ENCODE measurements at regions not wholly inside any gene's neighbourhood (a gene's known extent, or its start where the extent isn't known, plus 50 kb on each side); places are given as distances from the start of the nearest gene placed in this dataset.

GRCh38 chr3:163779396-163780344 is 1298.6 kb downstream of the SI start:
- FAIRE-seq, result no peak
- POLR2A ChIA-PET, result no interaction called here
- no peak for ATAC-seq

GRCh38 chr3:163776743-163777142 is 1301.6 kb downstream of the SI start:
- Histone ChIP-seq H3K4me2 (no peak overlapping the region), H3K9me3 (peaks cover 4% of the 10 kb centered on the region; the same call in 1 of the 3 replicates), H3K27ac (no peak overlapping the region), H3K4me3 (no peak overlapping the region), H3K4me1 (no peaks in the 10 kb centered on the region)
- ATAC-seq (no peak), DNase-seq (ENCODE audit: low read depth in 1 of 2, low spot score in 1 of 2) (no peak), FAIRE-seq (no peak)
- no peak for TF ChIP-seq HMGXB4 (CRISPR knock-in tag; IDR thresholded peaks at IDR 0.05; ENCODE audit: borderline replicate concordance)
- TF ChIP-seq EHF (CRISPR knock-in tag; IDR thresholded peaks at IDR 0.05), result no peak
- CTCF ChIA-PET, result no interaction called here
- POLR2A ChIA-PET, result no interaction called here

More at GRCh38 chr3:163779396-163780344, 1298.6 kb downstream of the SI start:
- H3K4me2 ChIP-seq, result no peak overlapping the region
- H3K4me3 ChIP-seq, result no peak overlapping the region
- no peak overlapping the region for H3K27ac ChIP-seq
- no peaks in the 10 kb centered on the region for H3K9me3 ChIP-seq
- CTCF ChIA-PET, result no interaction called here
- TF ChIP-seq CEBPB (IDR thresholded peaks at IDR 0.05) (no peak), ZNF302 (CRISPR knock-in tag; IDR thresholded peaks at IDR 0.05) (no peak), PBX3 (IDR thresholded peaks at IDR 0.05) (no peak), SMC3 (IDR thresholded peaks at IDR 0.05) (no peak), ZSCAN20 (CRISPR knock-in tag; IDR thresholded peaks at IDR 0.05) (no peak), HDAC2 (IDR thresholded peaks at IDR 0.05) (no peak), EHMT2 (IDR thresholded peaks at IDR 0.05; ENCODE audit: low read depth) (no peak), REST (IDR thresholded peaks at IDR 0.05) (no peak), PHF8 (IDR thresholded peaks at IDR 0.05; ENCODE audit: borderline replicate concordance, low read depth) (no peak), JUNB (IDR thresholded peaks at IDR 0.05) (no peak), HOXB13 (CRISPR knock-in tag; IDR thresholded peaks at IDR 0.05; ENCODE audit: low read depth) (no peak), HMGXB4 (CRISPR knock-in tag; IDR thresholded peaks at IDR 0.05; ENCODE audit: borderline replicate concordance) (no peak)
- no peak for DNase-seq (ENCODE audit: low read depth in 1 of 2, low spot score in 1 of 2)
- 63% methylated on average over 13 of the region's 13 CpGs for WGBS (ENCODE audit: missing lambda C conversion rate)
- no peaks in the 10 kb centered on the region for H3K4me1 ChIP-seq

Measured in A549 (cell line).